Panc1 (cell line): ENCODE measurements at regions not wholly inside any gene's neighbourhood (a gene's known extent, or its start where the extent isn't known, plus 50 kb on each side); places are given as distances from the start of the nearest gene placed in this dataset.

ENCODE experiments used
- ATAC-seq: fragments of 200-7000 bp; cut with Tn5 transposase; 2 replicates; pipeline ENCODE4 v1.9.1; 2020; ENCODE audit warnings: mild to moderate bottlenecking, moderate library complexity
- BruUV-seq: library from RNA; stranded (reverse); fragments of 400-500 nt; replicated peaks from 2 replicates; lab custom pipeline; 2021; lab: Mats Ljungman, UMichigan
- CTCF ChIA-PET: fragments of 300-600 bp; sonication (Branson Sonifier 250); formaldehyde crosslinking; loops from one replicate; lab custom pipeline; 2022; ENCODE audit warnings: antibody characterized with exemption; lab: Charles Lee
- POLR2A ChIA-PET: fragments of 300-600 bp; sonication (Branson Sonifier 250); formaldehyde crosslinking; loops from one replicate; lab custom pipeline; 2022; ENCODE audit warnings: antibody characterized with exemption; lab: Charles Lee
- DNase-seq: peaks from one replicate; pipeline ENCODE4 v3.0.0-alpha.2; 2010; ENCODE audit warnings: low read depth, low spot score
- H3K27ac ChIP-seq: 2 replicates; pipeline ENCODE4 v1.5.1; 2011; ENCODE audit warnings: mild to moderate bottlenecking, low read length, inconsistent platforms
- H3K27me3 ChIP-seq: fragments of 200-500 bp; sonication (Bioruptor generic); 2 replicates; pipeline ENCODE4 v1.6.0; 2014; ENCODE audit warnings: low read length, inconsistent platforms; ENCODE audit not compliant: control insufficient read depth, insufficient read depth
- H3K36me3 ChIP-seq: fragments of 200-500 bp; sonication (Bioruptor generic); 2 replicates; pipeline ENCODE4 v1.5.1; 2014; ENCODE audit warnings: inconsistent platforms, mild to moderate bottlenecking, low read length, moderate library complexity; ENCODE audit not compliant: control insufficient read depth, insufficient read depth
- H3K4me1 ChIP-seq: 2 replicates; pipeline ENCODE4 v1.5.1; 2011; ENCODE audit warnings: inconsistent platforms, mild to moderate bottlenecking, low read length, moderate library complexity; ENCODE audit not compliant: control insufficient read depth, insufficient read depth
- H3K4me3 ChIP-seq, 2 experiments: 2 replicates each; pipeline ENCODE4 v1.5.1; 2011 to 2012; ENCODE audit warnings: low read depth in 2 of 2, low read length in 2 of 2, mild to moderate bottlenecking in 2 of 2, inconsistent platforms in 1 of 2, moderate library complexity in 1 of 2
- H3K9me3 ChIP-seq: fragments of 200-500 bp; sonication (Bioruptor generic); 2 replicates; pipeline ENCODE4 v1.5.1; 2014; ENCODE audit warnings: low read depth, mild to moderate bottlenecking, inconsistent platforms, low read length, moderate library complexity; ENCODE audit not compliant: control insufficient read depth, insufficient read depth
- POLR2AphosphoS5 ChIP-seq: IDR thresholded peaks from 2 replicates; pipeline ENCODE4 v1.6.1; 2012; ENCODE audit warnings: mild to moderate bottlenecking, low read depth, low read length, moderate library complexity
- SIN3A ChIP-seq: IDR thresholded peaks from 2 replicates; pipeline ENCODE4 v1.6.1; 2012; ENCODE audit warnings: low read depth, mild to moderate bottlenecking, low read length, moderate library complexity, borderline replicate concordance; ENCODE audit not compliant: insufficient read depth
- TCF7L2 ChIP-seq: IDR thresholded peaks from 2 replicates; pipeline ENCODE4 v1.6.1; 2011; ENCODE audit warnings: mild to moderate bottlenecking, low read depth, low read length, inconsistent platforms
- in situ Hi-C: cut with HindIII; loops from 2 replicates; pipeline ENCODE4 v1.10.0; 2016; ENCODE audit warnings: low sequenced_read_pairs, low pct_unique_long_range_greater_than_20kb
- intact Hi-C: fragments of 100-400 bp; cut with micrococcal nuclease; formaldehyde crosslinking; loops from one replicate; pipeline ENCODE4 v1.10.0; 2022; ENCODE audit not compliant: unreplicated experiment
- TF ChIP-seq, protein P1 (sequence below), 2 experiments: IDR thresholded peaks; 2 replicates each; pipeline ENCODE4 v1.6.1; 2011 to 2012; ENCODE audit warnings: low read depth in 2 of 2, control low read depth in 1 of 2, low read length in 1 of 2, mild to moderate bottlenecking in 1 of 2, moderate library complexity in 1 of 2; ENCODE audit not compliant: insufficient read depth in 1 of 2
- TF ChIP-seq, protein P2 (sequence below): fragments of 450-650 bp; IDR thresholded peaks from 2 replicates; pipeline ENCODE4 v1.5.1; 2017; ENCODE audit warnings: mild to moderate bottlenecking

DNA sequence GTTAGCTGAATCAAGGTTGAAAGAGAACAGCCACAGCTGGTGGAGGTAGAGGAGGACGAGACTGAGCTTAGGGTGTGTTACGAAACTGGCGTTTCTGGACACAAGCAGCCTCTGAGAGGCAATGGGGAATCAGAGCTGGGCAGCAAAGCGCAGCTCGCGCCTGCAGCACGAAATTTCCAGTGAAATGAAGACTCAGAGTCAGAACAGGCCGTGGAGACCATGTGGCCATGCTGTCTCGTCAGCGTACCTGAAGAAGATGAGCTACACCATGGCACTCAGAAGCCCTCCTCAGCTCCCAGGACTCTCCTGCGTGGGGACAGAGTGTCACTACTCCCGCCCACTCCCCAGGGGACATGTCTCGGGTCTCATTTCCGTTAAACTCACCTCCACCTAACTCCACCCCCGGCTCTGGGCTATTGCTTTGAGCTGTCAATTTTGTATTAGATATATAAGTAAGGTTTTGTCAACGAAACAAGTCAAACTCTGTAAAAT lies 256.9 kb downstream of the ERMARD start:
- H3K4me3 ChIP-seq, result no peak overlapping the region
- ChIA-PET POLR2A (no interaction called here), CTCF (no interaction called here)
- no peak for TF ChIP-seq SIN3A
- TF ChIP-seq POLR2AphosphoS5, result no peak
- TF ChIP-seq, protein P1, sequence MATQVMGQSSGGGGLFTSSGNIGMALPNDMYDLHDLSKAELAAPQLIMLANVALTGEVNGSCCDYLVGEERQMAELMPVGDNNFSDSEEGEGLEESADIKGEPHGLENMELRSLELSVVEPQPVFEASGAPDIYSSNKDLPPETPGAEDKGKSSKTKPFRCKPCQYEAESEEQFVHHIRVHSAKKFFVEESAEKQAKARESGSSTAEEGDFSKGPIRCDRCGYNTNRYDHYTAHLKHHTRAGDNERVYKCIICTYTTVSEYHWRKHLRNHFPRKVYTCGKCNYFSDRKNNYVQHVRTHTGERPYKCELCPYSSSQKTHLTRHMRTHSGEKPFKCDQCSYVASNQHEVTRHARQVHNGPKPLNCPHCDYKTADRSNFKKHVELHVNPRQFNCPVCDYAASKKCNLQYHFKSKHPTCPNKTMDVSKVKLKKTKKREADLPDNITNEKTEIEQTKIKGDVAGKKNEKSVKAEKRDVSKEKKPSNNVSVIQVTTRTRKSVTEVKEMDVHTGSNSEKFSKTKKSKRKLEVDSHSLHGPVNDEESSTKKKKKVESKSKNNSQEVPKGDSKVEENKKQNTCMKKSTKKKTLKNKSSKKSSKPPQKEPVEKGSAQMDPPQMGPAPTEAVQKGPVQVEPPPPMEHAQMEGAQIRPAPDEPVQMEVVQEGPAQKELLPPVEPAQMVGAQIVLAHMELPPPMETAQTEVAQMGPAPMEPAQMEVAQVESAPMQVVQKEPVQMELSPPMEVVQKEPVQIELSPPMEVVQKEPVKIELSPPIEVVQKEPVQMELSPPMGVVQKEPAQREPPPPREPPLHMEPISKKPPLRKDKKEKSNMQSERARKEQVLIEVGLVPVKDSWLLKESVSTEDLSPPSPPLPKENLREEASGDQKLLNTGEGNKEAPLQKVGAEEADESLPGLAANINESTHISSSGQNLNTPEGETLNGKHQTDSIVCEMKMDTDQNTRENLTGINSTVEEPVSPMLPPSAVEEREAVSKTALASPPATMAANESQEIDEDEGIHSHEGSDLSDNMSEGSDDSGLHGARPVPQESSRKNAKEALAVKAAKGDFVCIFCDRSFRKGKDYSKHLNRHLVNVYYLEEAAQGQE (IDR thresholded peaks at IDR 0.05; ENCODE audit: insufficient read depth in 1 of 2, low read depth in 2 of 2, low read length in 1 of 2), result no peak
- TF ChIP-seq, protein P2, sequence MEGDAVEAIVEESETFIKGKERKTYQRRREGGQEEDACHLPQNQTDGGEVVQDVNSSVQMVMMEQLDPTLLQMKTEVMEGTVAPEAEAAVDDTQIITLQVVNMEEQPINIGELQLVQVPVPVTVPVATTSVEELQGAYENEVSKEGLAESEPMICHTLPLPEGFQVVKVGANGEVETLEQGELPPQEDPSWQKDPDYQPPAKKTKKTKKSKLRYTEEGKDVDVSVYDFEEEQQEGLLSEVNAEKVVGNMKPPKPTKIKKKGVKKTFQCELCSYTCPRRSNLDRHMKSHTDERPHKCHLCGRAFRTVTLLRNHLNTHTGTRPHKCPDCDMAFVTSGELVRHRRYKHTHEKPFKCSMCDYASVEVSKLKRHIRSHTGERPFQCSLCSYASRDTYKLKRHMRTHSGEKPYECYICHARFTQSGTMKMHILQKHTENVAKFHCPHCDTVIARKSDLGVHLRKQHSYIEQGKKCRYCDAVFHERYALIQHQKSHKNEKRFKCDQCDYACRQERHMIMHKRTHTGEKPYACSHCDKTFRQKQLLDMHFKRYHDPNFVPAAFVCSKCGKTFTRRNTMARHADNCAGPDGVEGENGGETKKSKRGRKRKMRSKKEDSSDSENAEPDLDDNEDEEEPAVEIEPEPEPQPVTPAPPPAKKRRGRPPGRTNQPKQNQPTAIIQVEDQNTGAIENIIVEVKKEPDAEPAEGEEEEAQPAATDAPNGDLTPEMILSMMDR, result no peak
- TF ChIP-seq TCF7L2, result no peak
- in situ Hi-C loops, result no loop called here
- no peaks in the 10 kb centered on the region for H3K4me1 ChIP-seq
- BruUV-seq, result no TSS peak
- H3K27me3 ChIP-seq, result peaks cover 6% of the 10 kb centered on the region
- ATAC-seq (no peak), DNase-seq (no peak)
- no peaks in the 10 kb centered on the region for H3K36me3 ChIP-seq
- no peaks in the 10 kb centered on the region for H3K9me3 ChIP-seq
- intact Hi-C loops, result no loop called here
- no peak overlapping the region for H3K27ac ChIP-seq

DNA sequence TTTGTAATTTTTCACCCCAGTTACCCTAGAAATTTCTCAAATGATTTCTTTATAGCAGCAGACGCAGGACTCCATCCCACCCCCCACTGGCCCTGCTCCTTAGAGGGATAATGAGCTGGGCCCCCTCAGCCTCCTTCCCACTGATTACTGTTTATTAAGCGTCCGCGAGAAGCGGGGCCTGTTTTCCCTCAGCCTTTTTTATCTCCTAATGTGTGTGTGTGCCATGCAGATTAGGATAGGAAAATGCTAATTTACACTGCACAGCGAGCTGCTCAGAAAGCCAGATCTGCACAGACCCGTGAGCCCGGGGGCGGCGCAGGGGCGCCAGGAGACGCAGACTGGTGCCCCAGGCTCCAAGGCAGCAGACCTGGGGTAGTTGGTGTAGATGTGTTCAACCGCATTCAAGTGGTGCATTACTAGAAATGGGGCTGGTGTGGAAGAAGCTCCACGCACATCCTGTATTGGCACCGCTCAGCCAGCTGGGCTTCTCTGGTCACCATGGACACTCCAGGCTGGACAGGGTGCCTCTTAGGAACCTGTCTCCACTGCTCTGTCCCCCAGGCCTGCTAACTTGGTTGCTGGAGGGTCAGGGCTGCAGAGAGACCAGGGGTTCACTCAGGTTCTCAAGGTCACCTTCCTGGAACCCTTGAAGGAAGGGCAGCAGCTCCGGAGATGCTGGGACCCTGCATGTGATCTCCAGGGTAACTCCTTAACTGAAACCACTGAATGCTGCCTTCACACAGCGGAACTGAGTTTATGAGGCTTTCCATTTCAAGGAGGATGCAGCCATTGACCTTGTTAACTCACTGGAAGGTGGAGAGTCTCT lies 256.3 kb downstream of the ERMARD start:
- no peak for TF ChIP-seq TCF7L2
- TF ChIP-seq, protein P2, result no peak
- H3K27me3 ChIP-seq, result peaks cover under 1% of the 10 kb centered on the region
- H3K9me3 ChIP-seq, result no peaks in the 10 kb centered on the region
- intact Hi-C loops (no loop called here), in situ Hi-C loops (no loop called here)
- BruUV-seq, result no TSS peak
- H3K36me3 ChIP-seq, result no peaks in the 10 kb centered on the region
- ATAC-seq (no peak), DNase-seq (no peak)
- POLR2A ChIA-PET, result no interaction called here
- CTCF ChIA-PET, result no interaction called here
- H3K4me1 ChIP-seq, result no peaks in the 10 kb centered on the region
- no peak overlapping the region for H3K4me3 ChIP-seq
- H3K27ac ChIP-seq, result no peak overlapping the region
